Brain microvascular endothelial cell (primary cell): ENCODE measurements at regions not wholly inside any gene's neighbourhood (a gene's known extent, or its start where the extent isn't known, plus 50 kb on each side); places are given as distances from the start of the nearest gene placed in this dataset.

Source experiments
- DNase-seq: peaks from one replicate; pipeline ENCODE4 v3.0.0-alpha.2; 2020
- H3K27ac ChIP-seq: fragments of 250-450 bp; sonication (Bioruptor Pico); 2 replicates; pipeline ENCODE4 v1.5.1; 2020; ENCODE audit warnings: mild to moderate bottlenecking, moderate library complexity
- H3K27me3 ChIP-seq: fragments of 250-450 bp; sonication (Bioruptor Pico); replicated peaks from 2 replicates; pipeline ENCODE4 v1.5.1; 2020; ENCODE audit warnings: mild to moderate bottlenecking
- H3K36me3 ChIP-seq: fragments of 250-450 bp; sonication (Bioruptor Pico); replicated peaks from 2 replicates; pipeline ENCODE4 v1.5.1; 2020; ENCODE audit warnings: mild to moderate bottlenecking
- H3K4me3 ChIP-seq: 2 replicates; pipeline ENCODE4 v1.5.1; 2011; ENCODE audit warnings: low read depth, mild to moderate bottlenecking, control low read depth, low read length, moderate library complexity
- in situ Hi-C: cut with HindIII; loops from 2 replicates; pipeline ENCODE4 v1.10.0; 2017; ENCODE audit warnings: low sequenced_read_pairs, low pct_ligation_motif_present
- TF ChIP-seq, protein P1 (sequence below): IDR thresholded peaks from 2 replicates; pipeline ENCODE4 v1.5.1; 2011; ENCODE audit warnings: low read depth, mild to moderate bottlenecking, moderate library complexity, low read length, control low read depth, inconsistent platforms; ENCODE audit errors: missing control alignments

DNA sequence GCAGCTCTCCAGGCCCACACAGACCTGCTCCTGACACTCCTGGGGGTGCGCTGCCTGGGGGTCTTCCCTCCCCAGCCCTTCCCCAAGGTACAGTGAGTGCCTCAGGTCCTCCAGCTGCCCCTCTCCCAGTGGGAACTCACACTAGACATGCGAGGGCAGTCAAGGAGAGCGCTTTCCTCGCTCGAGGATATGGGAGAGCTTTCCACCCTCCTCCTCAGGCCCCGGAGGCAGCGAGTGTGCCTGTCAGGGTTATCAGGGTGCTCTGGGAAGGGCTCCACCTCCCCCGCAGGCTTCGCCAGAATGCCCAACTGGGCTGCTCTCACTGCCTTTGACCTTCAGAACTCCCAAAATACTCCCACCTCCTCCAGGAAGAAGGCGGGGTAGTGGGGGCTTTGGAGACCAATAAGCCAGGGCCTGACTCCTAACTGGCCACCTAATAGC lies 85.7 kb upstream of the LAPTM4A start:
- in situ Hi-C loops, result loop anchor here (10.0 kb wide), 1 partner anchor 88 kb away; the partner anchor contains the start of gene SDC1
- no peaks in the 10 kb centered on the region for H3K27me3 ChIP-seq
- H3K36me3 ChIP-seq, result no peaks in the 10 kb centered on the region
- no peak for DNase-seq
- TF ChIP-seq, protein P1, sequence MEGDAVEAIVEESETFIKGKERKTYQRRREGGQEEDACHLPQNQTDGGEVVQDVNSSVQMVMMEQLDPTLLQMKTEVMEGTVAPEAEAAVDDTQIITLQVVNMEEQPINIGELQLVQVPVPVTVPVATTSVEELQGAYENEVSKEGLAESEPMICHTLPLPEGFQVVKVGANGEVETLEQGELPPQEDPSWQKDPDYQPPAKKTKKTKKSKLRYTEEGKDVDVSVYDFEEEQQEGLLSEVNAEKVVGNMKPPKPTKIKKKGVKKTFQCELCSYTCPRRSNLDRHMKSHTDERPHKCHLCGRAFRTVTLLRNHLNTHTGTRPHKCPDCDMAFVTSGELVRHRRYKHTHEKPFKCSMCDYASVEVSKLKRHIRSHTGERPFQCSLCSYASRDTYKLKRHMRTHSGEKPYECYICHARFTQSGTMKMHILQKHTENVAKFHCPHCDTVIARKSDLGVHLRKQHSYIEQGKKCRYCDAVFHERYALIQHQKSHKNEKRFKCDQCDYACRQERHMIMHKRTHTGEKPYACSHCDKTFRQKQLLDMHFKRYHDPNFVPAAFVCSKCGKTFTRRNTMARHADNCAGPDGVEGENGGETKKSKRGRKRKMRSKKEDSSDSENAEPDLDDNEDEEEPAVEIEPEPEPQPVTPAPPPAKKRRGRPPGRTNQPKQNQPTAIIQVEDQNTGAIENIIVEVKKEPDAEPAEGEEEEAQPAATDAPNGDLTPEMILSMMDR, result no peak
- H3K4me3 ChIP-seq, result no peak overlapping the region
- H3K27ac ChIP-seq, result no peak overlapping the region

DNA sequence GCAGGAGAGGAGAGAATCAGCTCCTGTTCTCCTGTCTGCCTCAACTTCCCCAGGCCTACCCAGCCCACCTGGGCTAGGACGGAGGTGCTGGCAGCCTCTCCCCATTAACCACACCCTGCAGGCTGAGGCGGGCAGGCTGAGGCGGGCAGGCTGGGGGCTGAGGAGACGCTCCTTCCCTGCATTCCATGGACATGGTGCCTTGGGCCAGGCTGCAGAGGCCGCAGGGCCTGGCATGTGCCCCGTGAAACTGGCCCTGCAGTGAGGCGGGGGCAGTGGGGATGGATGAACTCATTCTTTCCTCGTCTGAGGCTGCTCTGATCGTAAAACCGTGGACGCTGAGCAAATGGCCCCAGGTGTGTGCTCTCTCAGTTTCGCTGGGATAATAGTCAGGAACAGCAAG lies 84.7 kb upstream of the LAPTM4A start:
- no peak for DNase-seq
- in situ Hi-C loops, result loop anchor here (10.0 kb wide), 1 partner anchor 89 kb away; the partner anchor contains the start of gene SDC1
- H3K27ac ChIP-seq, result no peak overlapping the region
- H3K36me3 ChIP-seq, result no peaks in the 10 kb centered on the region
- TF ChIP-seq, protein P1, result no peak
- H3K4me3 ChIP-seq, result no peak overlapping the region
- no peaks in the 10 kb centered on the region for H3K27me3 ChIP-seq

DNA sequence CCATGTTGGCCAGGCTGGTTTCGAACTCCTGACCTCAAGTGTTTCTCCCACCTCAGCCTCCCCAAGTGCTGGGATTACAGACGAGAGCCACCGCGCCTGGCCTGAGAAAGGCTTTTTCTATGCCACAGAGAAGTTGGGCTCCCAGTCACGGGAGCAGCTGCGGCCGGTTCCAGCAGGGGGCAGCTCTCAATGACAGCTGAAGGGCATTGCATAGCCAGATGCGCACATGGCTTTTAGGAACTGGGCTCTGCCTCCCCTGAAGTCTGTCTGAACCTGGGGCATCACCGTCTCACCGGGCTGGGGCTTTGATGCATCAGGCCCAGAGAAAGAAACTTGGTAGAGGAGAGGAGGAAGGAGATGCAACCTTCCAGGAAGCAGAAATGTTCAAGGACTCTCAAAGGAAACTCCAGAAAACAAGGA lies 84.2 kb upstream of the LAPTM4A start:
- TF ChIP-seq, protein P1, result peak; percentile 94
- no peaks in the 10 kb centered on the region for H3K36me3 ChIP-seq
- no peak overlapping the region for H3K4me3 ChIP-seq
- peak; percentile 43 for DNase-seq
- H3K27me3 ChIP-seq, result no peaks in the 10 kb centered on the region
- H3K27ac ChIP-seq, result no peak overlapping the region
- in situ Hi-C loops, result loop anchor here (10.0 kb wide), 1 partner anchor 89 kb away; the partner anchor contains the start of gene SDC1

DNA sequence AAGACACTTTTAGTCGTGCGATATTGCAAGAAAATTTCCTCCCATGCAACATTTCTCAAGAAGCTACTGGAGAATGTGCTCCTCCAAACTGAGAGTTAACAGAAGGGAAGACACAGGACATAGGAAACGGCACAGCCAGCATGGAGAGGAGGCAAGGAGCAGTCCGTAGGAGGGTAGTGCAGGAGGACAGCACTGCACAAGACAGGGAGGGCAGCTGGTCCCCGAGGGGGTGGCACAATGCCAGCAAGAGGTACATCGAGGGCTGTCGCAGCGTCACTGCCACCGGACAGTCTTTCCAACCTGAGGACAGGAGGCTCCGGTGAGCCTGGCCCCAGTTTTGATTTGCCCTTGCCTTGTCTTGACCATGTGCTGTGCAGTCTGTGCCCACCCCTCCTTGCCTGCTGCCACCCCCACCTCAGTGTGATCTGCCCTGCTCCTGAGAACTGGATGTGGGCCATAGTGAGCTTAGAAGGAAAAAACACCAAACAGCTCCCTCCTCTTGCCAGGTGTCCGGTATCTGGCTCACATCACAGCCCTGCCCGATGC lies 81.6 kb upstream of the LAPTM4A start:
- in situ Hi-C loops, result loop anchor here (10.0 kb wide), 1 partner anchor 92 kb away; the partner anchor contains the start of gene SDC1
- no peaks in the 10 kb centered on the region for H3K27me3 ChIP-seq
- H3K27ac ChIP-seq, result no peak overlapping the region
- DNase-seq, result no peak
- TF ChIP-seq, protein P1, result no peak
- H3K4me3 ChIP-seq, result no peak overlapping the region
- no peaks in the 10 kb centered on the region for H3K36me3 ChIP-seq

DNA sequence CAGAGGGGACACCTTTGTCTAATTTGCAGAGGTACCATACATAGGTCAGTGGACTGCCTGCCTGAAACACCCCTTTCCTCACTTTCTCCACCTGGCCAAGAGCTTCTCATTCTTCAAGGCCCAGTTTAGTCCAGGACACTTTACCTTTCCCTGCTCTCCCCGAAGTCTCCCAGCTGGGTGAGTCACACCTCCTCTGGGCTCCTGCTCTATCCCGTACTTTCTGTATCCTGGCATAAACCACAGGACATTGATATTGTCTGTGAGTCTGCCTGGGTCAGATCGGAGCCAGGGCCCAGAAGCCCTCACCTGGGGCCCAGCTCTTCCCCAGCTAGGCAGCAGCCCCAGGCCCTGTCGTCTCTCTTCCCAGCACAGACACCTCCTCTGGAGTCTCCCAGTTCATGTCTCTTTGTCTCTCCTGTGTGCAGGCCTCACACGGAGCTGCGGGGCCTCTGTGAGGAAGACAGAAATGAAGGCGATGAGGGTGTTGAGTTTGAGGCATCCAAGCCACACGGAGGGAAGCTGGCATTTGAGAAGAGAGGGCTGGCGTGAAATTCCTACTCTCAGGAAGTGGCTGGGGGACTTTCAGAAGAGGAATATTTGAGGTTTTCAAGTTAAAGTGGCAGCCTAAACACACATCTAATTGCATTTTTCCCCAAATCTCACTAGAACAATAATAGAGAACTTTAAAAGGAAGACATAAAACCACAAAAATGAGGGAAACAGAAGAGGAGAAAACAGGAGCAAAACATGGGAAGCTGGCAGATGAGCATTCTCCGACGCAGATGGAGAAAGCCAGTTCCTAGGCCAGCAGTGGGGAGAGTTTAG lies 79.6 kb upstream of the LAPTM4A start:
- DNase-seq, result no peak
- Histone ChIP-seq H3K36me3 (no peaks in the 10 kb centered on the region), H3K27ac (no peak overlapping the region), H3K27me3 (no peaks in the 10 kb centered on the region), H3K4me3 (no peak overlapping the region)
- in situ Hi-C loops, result loop anchor here (10.0 kb wide), 1 partner anchor 94 kb away; the partner anchor contains the start of gene SDC1
- TF ChIP-seq, protein P1, result no peak
